ENCODE measurements at regions not wholly inside any gene's neighbourhood (a gene's known extent, or its start where the extent isn't known, plus 50 kb on each side); places are given as distances from the start of the nearest gene placed in this dataset.

DNA sequence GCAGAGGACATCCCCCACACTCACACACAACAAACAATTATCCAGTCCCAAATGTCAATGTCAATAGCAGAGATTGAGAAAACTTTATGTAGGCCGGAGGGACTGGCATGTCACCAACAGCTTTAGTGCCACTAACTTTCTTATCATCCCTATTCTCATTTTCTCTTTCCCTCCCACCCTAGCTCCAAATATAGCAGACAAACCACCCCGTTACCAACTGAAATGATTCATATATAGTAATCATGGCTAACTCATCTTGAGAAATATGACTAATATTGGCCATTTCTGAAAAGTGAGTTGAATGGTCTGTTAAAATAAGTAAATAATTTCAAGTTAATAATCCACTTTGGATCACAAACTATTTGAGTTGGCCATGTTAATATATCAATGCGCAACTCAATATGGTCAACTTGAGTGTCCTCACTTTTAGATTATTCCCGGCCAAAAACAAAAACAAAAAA is 242.1 kb upstream of the RND3 start:
- no peak overlapping the region for H3K4me3 ChIP-seq (replicated peaks; ENCODE audit: insufficient read depth, low read length)
- DNase-seq (ENCODE audit: low read depth in 1 of 2, low spot score in 1 of 2): no peak
- no peak overlapping the region for H3K27ac ChIP-seq (replicated peaks)
- TF ChIP-seq, protein P1, sequence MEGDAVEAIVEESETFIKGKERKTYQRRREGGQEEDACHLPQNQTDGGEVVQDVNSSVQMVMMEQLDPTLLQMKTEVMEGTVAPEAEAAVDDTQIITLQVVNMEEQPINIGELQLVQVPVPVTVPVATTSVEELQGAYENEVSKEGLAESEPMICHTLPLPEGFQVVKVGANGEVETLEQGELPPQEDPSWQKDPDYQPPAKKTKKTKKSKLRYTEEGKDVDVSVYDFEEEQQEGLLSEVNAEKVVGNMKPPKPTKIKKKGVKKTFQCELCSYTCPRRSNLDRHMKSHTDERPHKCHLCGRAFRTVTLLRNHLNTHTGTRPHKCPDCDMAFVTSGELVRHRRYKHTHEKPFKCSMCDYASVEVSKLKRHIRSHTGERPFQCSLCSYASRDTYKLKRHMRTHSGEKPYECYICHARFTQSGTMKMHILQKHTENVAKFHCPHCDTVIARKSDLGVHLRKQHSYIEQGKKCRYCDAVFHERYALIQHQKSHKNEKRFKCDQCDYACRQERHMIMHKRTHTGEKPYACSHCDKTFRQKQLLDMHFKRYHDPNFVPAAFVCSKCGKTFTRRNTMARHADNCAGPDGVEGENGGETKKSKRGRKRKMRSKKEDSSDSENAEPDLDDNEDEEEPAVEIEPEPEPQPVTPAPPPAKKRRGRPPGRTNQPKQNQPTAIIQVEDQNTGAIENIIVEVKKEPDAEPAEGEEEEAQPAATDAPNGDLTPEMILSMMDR (IDR thresholded peaks at IDR 0.05; ENCODE audit: insufficient read depth, low read length): no peak
- no peak for TF ChIP-seq REST (IDR thresholded peaks at IDR 0.05; ENCODE audit: insufficient replicate concordance, low read depth)
- no peak for TF ChIP-seq GABPA (IDR thresholded peaks at IDR 0.05; ENCODE audit: low read depth)
- TF ChIP-seq SPI1 (IDR thresholded peaks at IDR 0.05; ENCODE audit: borderline replicate concordance, low read depth): no peak
- no peak for TF ChIP-seq POLR2AphosphoS5 (IDR thresholded peaks at IDR 0.05; ENCODE audit: low read depth)
- no peaks in the 10 kb centered on the region for H3K27me3 ChIP-seq (ENCODE audit: insufficient read depth, poor library complexity, severe bottlenecking)

DNA sequence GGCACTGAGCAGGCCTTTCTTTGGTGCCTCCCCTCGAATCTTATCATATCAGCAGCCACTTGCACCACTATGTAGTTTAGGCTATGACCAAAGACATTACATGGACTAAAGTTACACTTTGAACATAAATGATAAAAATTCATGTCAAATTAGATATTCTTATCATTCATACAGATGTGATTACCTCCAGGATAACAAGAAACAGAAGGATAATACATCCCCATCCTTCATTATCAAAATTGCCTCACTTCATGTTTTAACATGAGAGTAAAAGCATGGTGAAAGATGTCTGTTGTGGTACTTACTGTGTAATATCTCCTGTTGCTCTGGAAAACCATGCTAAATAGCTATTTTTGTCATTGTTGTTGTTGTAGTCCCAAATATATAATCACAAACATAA is 230.8 kb upstream of the RND3 start:
- Histone ChIP-seq H3K4me3 (replicated peaks; ENCODE audit: insufficient read depth, low read length) (no peak overlapping the region), H3K27ac (replicated peaks) (no peak overlapping the region), H3K27me3 (ENCODE audit: insufficient read depth, poor library complexity, severe bottlenecking) (no peaks in the 10 kb centered on the region)
- DNase-seq (ENCODE audit: low read depth in 1 of 2, low spot score in 1 of 2): no peak
- TF ChIP-seq REST (IDR thresholded peaks at IDR 0.05; ENCODE audit: insufficient replicate concordance, low read depth) (no peak), SPI1 (IDR thresholded peaks at IDR 0.05; ENCODE audit: borderline replicate concordance, low read depth) (no peak), POLR2AphosphoS5 (IDR thresholded peaks at IDR 0.05; ENCODE audit: low read depth) (no peak), GABPA (IDR thresholded peaks at IDR 0.05; ENCODE audit: low read depth) (no peak)
- TF ChIP-seq, protein P1 (IDR thresholded peaks at IDR 0.05; ENCODE audit: insufficient read depth, low read length): no peak

DNA sequence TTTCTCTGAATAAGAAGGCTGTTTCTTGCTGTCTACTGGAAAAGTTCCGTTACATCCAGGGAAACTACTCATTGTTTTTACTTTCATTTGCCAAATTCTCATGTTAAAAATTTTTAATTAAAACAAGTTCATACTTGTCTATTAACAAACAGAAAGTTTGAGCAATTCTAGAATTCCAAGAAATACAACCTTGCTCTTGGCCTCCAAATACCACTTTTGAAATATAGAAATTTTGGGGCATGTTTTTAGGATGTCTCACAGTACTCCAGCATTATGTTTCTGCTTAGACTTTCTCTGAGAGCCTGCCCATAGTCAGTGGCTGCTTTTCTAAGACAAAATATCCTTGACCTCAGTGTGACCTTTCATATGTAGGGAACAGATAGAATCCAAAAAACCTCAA is 228.7 kb upstream of the RND3 start:
- no peak overlapping the region for H3K27ac ChIP-seq (replicated peaks)
- H3K4me3 ChIP-seq (replicated peaks; ENCODE audit: insufficient read depth, low read length): no peak overlapping the region
- no peak for TF ChIP-seq POLR2AphosphoS5 (IDR thresholded peaks at IDR 0.05; ENCODE audit: low read depth)
- no peak for DNase-seq (ENCODE audit: low read depth in 1 of 2, low spot score in 1 of 2)
- no peaks in the 10 kb centered on the region for H3K27me3 ChIP-seq (ENCODE audit: insufficient read depth, poor library complexity, severe bottlenecking)

DNA sequence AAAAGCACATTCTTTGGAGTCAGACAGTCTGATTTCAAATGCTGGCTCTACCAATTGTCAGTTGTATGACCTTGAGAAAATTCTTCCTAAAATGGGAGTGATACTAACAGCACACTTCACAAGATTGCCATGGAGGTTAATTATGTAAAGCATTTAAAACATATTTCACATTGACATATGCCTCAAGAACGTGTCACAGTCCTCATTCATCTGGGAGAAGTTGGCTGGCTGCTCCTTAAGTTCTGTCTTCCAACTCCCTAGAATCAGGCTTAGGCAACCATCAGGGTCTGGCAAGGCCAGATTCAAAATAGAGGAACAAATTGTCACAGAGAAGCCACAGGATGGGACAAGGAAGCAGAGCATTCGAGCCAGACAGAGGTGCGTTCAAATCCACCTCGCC is 228.0 kb upstream of the RND3 start:
- H3K27me3 ChIP-seq (ENCODE audit: insufficient read depth, poor library complexity, severe bottlenecking): no peaks in the 10 kb centered on the region
- TF ChIP-seq SPI1 (IDR thresholded peaks at IDR 0.05; ENCODE audit: borderline replicate concordance, low read depth) (no peak), REST (IDR thresholded peaks at IDR 0.05; ENCODE audit: insufficient replicate concordance, low read depth) (no peak), POLR2AphosphoS5 (IDR thresholded peaks at IDR 0.05; ENCODE audit: low read depth) (no peak), GABPA (IDR thresholded peaks at IDR 0.05; ENCODE audit: low read depth) (no peak)
- DNase-seq (ENCODE audit: low read depth in 1 of 2, low spot score in 1 of 2): no peak
- no peak overlapping the region for H3K4me3 ChIP-seq (replicated peaks; ENCODE audit: insufficient read depth, low read length)
- H3K27ac ChIP-seq (replicated peaks): no peak overlapping the region
